ENCODE measurements at regions not wholly inside any gene's neighbourhood (a gene's known extent, or its start where the extent isn't known, plus 50 kb on each side); places are given as distances from the start of the nearest gene placed in this dataset.

DNA sequence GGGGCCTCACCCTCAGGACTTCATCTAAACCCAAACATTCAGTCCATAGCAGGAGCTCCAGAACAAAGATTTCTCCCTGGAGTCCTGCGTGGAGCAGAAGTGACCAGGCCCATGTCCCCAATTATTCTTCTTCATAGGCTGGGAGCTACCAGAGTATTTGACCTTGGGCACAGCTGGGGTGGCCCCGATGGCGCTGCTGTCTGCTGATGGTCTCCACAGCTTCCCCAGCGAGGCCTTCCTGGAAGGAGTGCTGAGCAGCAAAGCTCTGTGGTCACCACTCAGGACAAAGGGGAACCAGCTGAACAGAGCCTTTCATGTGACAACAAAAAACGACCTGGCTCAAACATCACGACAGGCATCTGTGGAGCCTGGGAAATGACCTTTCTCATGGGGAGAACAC lies 62.7 kb upstream of the ARGLU1 start:
- DNase-seq = no peak

DNA sequence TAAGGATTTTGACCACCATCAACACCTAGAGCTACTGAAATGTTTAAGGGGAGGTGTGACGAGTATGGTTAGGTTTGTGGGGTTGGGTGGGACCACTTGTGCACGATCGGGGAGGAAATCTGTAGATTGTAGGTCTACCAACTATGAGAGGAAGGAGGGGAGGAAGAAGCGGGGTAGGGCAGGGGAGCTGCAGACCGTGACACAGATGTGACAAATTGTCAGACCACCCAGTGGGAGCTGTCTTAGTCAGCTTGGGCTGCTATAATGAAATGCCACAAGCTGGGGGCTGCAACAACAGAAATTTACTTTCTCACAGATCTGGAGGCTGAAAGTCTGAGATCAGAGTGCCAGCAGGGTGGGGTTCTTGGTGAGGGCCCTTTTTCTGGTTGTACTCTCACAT lies 62.2 kb upstream of the ARGLU1 start:
- no peak for DNase-seq

DNA sequence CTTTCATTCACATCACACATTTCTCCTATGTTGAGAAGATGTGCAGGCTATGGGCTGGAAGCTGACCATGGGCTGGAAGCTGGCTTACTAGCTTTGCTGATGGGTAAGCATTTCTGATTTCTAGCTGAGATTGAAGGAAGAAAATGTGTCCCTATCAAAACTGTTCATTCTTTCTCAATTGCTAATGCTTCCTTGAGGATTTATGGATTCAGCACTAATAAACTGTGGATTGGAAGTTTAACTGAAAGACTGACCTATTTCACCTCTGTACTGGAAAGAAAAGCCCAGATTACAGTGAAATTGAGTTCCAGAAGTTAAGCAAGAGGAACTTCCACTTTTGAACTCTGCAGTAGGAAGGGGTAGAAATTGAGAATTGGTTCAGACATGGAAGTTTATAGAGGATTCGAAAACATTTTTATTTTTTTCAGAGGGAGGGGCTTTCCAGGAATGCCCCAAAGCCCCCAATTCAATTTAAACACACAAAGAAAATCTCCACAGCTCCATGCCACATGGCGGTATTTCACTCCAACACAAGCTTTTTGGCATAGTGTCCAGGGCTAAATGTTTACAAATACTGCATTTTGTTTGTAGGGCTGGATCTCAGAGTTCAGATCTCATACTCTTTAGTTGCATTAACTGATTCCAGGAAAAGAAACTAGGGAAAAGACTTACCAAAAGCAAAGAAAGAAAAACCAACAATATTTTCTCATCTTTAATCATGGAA lies 61.2 kb upstream of the ARGLU1 start:
- no peak for DNase-seq

DNA sequence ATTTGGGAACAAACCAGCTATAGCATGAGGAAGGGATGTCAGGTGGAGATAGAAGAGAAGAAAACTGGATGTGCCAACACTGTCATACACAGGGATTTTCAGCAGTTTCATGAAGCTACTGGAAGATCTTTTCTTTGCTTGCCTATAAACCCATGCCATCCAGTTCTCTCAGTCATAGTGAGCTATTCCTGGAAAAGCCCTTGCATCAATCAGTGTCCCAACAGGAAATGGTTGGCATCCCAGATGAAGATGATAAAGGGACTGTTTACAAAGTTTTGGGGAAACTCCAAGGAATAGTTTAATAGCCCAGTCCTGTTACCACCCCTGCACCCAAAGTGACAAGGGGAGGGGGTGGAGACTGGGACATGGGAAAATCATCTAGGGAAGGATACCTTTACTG lies 58.5 kb upstream of the ARGLU1 start:
- no peak for DNase-seq

DNA sequence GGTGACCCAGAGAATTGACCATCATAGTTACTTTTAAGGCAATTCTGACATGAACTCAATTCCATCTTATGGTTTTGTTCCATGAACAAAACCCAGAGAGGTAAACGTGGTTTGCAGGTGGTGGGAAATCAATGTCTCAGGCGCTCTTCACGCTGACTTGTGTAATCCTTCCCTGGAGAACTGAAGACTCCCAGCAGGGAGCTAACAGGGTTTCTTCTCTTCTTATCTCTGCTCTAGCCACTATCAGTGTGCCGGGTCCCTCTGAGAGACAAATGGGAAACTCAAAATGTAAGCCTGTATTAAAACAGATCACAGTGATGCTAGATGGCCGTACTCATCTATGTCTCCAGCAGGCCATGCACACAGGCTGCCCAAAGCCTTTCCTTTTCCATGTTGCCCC lies 57.6 kb upstream of the ARGLU1 start:
- no peak for DNase-seq

DNA sequence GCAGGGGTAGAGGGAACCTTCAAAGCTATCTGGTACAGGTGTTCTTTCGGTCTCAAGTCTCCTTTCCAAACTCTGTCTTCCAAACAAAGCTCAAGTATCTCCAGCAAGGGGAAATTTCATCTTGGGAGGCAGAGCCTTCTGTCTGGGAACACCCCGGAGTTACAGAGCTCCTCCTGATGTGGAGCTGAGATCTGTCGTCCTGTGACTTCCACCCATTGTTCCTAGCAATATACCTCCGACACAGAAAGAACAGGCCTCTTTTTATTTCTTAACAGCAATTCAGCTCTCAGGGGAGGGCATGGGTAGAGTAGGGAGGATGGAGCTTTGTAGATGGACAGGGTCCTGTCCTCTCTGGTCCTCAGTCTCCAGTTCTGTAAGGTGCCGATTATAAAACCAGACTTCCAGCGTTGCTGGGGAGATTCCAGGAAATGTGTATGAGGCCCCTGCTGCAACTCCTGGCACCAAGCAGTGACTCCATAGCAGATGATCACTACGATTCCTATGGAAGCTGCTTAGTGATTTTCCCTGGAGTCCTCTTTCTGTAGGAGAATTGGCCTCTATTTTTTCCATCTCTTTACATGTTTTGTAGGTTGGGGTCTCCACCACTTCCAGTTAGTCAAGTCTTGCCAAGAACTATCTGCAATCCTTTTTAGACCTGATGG lies 56.0 kb upstream of the ARGLU1 start:
- DNase-seq = no peak

DNA sequence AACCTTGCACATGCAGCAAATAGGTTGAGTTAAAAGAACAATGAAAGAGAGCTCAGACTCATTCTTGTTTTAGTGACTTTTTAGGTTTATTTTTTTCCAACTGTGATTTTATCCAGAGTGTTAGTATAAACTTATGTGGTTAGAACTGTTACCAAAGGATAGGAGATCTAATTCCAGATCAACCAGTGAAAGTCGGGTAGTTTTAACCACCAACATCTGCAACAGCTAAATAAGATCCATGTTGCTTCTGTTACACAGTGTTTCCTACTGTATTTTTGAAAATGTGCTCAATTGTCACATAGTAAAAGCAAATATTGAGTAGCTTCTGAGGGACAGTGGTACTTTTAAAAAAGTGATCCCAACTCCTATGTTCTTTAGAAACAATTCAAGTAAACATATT lies 53.9 kb upstream of the ARGLU1 start:
- no peak for DNase-seq

DNA sequence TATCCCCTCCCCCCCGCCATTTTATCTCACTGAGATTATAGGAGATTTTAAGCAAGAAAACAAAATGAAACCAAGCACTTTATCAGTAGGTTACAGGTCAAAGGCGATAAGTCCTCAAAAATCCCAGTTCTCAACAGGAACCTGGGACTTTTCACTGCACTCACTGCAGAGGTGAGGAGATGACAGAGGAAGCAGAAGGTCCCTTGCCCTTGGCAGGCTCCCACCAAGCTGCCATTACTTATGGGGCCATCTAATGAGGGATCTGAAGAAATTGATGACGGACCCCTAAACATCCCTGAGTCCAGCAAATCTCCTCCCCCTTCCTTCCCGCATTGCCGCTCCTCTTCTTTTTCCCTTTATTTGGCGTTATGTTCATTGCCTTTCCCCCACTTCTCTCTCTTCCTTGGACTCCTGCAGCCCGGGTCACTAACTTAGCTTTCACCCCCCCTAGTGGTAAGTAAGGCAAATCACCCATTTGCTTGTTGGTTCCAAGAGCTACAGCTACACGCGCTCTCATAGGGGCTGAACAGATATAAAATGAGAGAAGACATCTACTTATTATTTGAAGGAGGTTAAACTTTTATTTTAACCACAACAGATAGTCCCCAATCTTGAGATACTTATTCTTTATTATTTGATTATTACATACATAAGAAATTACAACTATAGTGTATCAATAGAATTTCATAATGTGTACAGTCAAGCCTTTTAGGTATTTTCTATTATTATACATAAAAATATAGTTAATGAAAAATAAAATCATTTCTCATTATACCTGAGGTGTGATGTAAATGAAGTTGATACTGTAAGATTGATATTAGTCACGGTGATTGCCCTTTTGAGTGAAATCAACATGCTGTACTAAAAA lies 52.0 kb upstream of the ARGLU1 start:
- DNase-seq = peak; percentile 63
